ENCODE measurements at regions not wholly inside any gene's neighbourhood (a gene's known extent, or its start where the extent isn't known, plus 50 kb on each side); places are given as distances from the start of the nearest gene placed in this dataset.

- Mint-ChIP-seq H3K4me3 (no peak overlapping the region), H3K36me3 (ENCODE audit: low read depth) (no peaks in the 10 kb centered on the region), H3K4me1 (no peaks in the 10 kb centered on the region), H3K27ac (no peak overlapping the region), H3K27me3 (no peaks in the 10 kb centered on the region), H3K9me3 (no peaks in the 10 kb centered on the region)
- intact Hi-C loops (cut with micrococcal nuclease): no loop called here
- no peak for DNase-seq
These were observed 227.6 kb downstream of the ANKRD7 start for GRCh38 chr7:118452128-118452527.

- intact Hi-C loops (cut with micrococcal nuclease): no loop called here
- H3K4me1 Mint-ChIP-seq: no peaks in the 10 kb centered on the region
These were observed 242.9 kb downstream of the ANKRD7 start for GRCh38 chr7:118467381-118467780.

GRCh38 chr7:118472581-118472980, 248.1 kb downstream of the ANKRD7 start:
- Mint-ChIP-seq H3K27ac (no peak overlapping the region), H3K9me3 (no peaks in the 10 kb centered on the region), H3K4me1 (no peaks in the 10 kb centered on the region), H3K4me3 (no peak overlapping the region), H3K36me3 (ENCODE audit: low read depth) (no peaks in the 10 kb centered on the region), H3K27me3 (no peaks in the 10 kb centered on the region)
- no peak for DNase-seq
- intact Hi-C loops (cut with micrococcal nuclease): no loop called here

More at GRCh38 chr7:118467381-118467780, 242.9 kb downstream of the ANKRD7 start:
- DNase-seq: no peak
- Mint-ChIP-seq H3K27ac (no peak overlapping the region), H3K4me3 (no peak overlapping the region), H3K27me3 (no peaks in the 10 kb centered on the region), H3K9me3 (no peaks in the 10 kb centered on the region), H3K36me3 (ENCODE audit: low read depth) (no peaks in the 10 kb centered on the region)

- Mint-ChIP-seq H3K9me3 (no peaks in the 10 kb centered on the region), H3K27me3 (no peaks in the 10 kb centered on the region), H3K4me1 (no peaks in the 10 kb centered on the region), H3K36me3 (ENCODE audit: low read depth) (no peaks in the 10 kb centered on the region), H3K4me3 (no peak overlapping the region), H3K27ac (no peak overlapping the region)
- no peak for DNase-seq
- intact Hi-C loops (cut with micrococcal nuclease): no loop called here
These were observed 248.8 kb downstream of the ANKRD7 start for GRCh38 chr7:118473271-118473670.

DNA sequence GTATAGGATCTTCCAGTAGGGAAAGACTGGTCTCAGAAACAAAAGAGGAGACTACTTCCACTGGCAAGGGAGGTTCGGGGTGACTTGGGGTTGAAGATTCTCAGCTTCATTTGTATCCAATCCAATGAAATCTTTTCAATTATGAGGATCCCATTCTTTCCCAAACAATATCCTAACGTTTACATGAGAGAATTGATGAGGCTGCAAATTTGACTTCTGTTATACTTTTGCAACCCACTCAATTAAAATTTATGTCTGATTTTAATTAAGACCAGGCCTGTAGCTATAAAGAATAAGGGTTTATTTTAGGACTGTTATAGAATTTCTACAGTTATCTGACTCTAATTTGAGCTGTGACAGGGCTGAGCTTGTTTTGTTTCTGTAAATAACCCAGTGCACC, 251.5 kb downstream of the ANKRD7 start:
- Mint-ChIP-seq H3K36me3 (ENCODE audit: low read depth) (no peaks in the 10 kb centered on the region), H3K9me3 (peaks cover 3% of the 10 kb centered on the region), H3K27me3 (no peaks in the 10 kb centered on the region), H3K4me3 (no peak overlapping the region), H3K27ac (no peak overlapping the region), H3K4me1 (no peaks in the 10 kb centered on the region)
- intact Hi-C loops (cut with micrococcal nuclease): no loop called here
- DNase-seq: no peak

GRCh38 chr7:118477036-118477435, 252.5 kb downstream of the ANKRD7 start:
- Mint-ChIP-seq H3K27me3 (no peaks in the 10 kb centered on the region), H3K9me3 (peaks cover 3% of the 10 kb centered on the region), H3K27ac (no peak overlapping the region), H3K4me1 (no peaks in the 10 kb centered on the region), H3K36me3 (ENCODE audit: low read depth) (no peaks in the 10 kb centered on the region), H3K4me3 (no peak overlapping the region)
- intact Hi-C loops (cut with micrococcal nuclease): no loop called here
- DNase-seq: no peak

GRCh38 chr7:118478236-118478635, 253.7 kb downstream of the ANKRD7 start:
- Mint-ChIP-seq H3K27ac (no peak overlapping the region), H3K36me3 (ENCODE audit: low read depth) (no peaks in the 10 kb centered on the region), H3K9me3 (peaks cover 10% of the 10 kb centered on the region), H3K4me3 (no peak overlapping the region), H3K4me1 (no peaks in the 10 kb centered on the region), H3K27me3 (no peaks in the 10 kb centered on the region)
- DNase-seq: no peak
- intact Hi-C loops (cut with micrococcal nuclease): no loop called here

- H3K36me3 Mint-ChIP-seq (ENCODE audit: low read depth): no peaks in the 10 kb centered on the region
- H3K27me3 Mint-ChIP-seq: no peaks in the 10 kb centered on the region
- intact Hi-C loops (cut with micrococcal nuclease): no loop called here
- no peak overlapping the region for H3K4me3 Mint-ChIP-seq
- no peaks in the 10 kb centered on the region for H3K4me1 Mint-ChIP-seq
- DNase-seq: no peak
- peaks cover 10% of the 10 kb centered on the region for H3K9me3 Mint-ChIP-seq
- H3K27ac Mint-ChIP-seq: no peak overlapping the region
These were observed 254.4 kb downstream of the ANKRD7 start for GRCh38 chr7:118478931-118479330.

DNA sequence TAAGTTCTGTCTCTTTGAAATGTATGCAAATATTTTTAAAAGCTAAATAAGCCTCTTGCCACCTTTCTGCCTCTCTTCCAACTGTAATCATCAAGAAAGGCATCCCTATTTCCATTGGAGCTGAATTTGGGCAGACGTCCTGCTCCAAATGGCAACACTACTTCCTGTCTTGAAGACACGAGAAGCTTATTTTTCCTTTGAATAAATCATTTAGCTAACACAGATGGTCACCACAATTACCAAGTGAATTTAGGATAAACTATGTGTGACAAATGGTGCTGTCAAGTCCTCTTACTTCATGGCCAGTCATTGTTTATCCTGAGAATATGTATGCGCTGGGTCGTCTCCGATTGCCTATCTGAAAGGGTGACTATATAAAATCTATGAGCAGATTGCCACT, 268.0 kb downstream of the ANKRD7 start:
- no peaks in the 10 kb centered on the region for H3K9me3 Mint-ChIP-seq
- no peaks in the 10 kb centered on the region for H3K4me1 Mint-ChIP-seq
- no peaks in the 10 kb centered on the region for H3K27me3 Mint-ChIP-seq
- H3K36me3 Mint-ChIP-seq (ENCODE audit: low read depth): no peaks in the 10 kb centered on the region
- no peak for DNase-seq
- intact Hi-C loops (cut with micrococcal nuclease): no loop called here
- H3K4me3 Mint-ChIP-seq: no peak overlapping the region
- H3K27ac Mint-ChIP-seq: no peak overlapping the region

GRCh38 chr7:118496138-118496644, 271.7 kb downstream of the ANKRD7 start:
- no peak for DNase-seq
- Mint-ChIP-seq H3K4me1 (no peaks in the 10 kb centered on the region), H3K27me3 (no peaks in the 10 kb centered on the region), H3K4me3 (no peak overlapping the region), H3K27ac (no peak overlapping the region), H3K9me3 (no peaks in the 10 kb centered on the region), H3K36me3 (ENCODE audit: low read depth) (no peaks in the 10 kb centered on the region)
- intact Hi-C loops (cut with micrococcal nuclease): no loop called here

DNA sequence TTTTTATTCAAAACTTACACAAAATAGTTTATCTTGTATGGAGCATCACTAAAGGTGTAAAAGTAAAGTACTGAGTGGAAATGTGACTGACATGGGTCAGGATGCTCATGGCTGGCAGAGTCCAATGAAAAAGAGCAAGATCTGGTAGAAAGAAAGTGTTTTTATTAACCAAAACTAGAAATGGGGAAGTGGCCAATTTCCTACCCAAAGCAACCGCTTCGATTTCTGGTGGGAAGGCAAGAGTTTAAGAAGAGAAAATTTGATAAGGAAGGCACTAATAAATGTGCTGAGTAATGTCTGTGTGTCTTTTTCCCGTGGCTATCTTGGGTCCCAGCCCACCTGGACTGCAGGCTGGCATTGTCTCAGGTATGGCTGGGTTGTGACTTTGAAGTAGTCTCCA, 277.7 kb downstream of the ANKRD7 start:
- no peaks in the 10 kb centered on the region for H3K4me1 Mint-ChIP-seq
- H3K36me3 Mint-ChIP-seq (ENCODE audit: low read depth): no peaks in the 10 kb centered on the region
- intact Hi-C loops (cut with micrococcal nuclease): no loop called here
- no peak overlapping the region for H3K4me3 Mint-ChIP-seq
- no peaks in the 10 kb centered on the region for H3K27me3 Mint-ChIP-seq
- H3K27ac Mint-ChIP-seq: no peak overlapping the region
- no peaks in the 10 kb centered on the region for H3K9me3 Mint-ChIP-seq
- no peak for DNase-seq

- Mint-ChIP-seq H3K4me1 (no peaks in the 10 kb centered on the region), H3K27ac (no peak overlapping the region), H3K27me3 (no peaks in the 10 kb centered on the region), H3K9me3 (no peaks in the 10 kb centered on the region), H3K4me3 (no peak overlapping the region), H3K36me3 (ENCODE audit: low read depth) (no peaks in the 10 kb centered on the region)
- no peak for DNase-seq
- intact Hi-C loops (cut with micrococcal nuclease): no loop called here
These were observed 286.6 kb downstream of the ANKRD7 start for GRCh38 chr7:118511146-118511545.

GRCh38 chr7:118517275-118517674, 292.8 kb downstream of the ANKRD7 start:
- no peaks in the 10 kb centered on the region for H3K36me3 Mint-ChIP-seq (ENCODE audit: low read depth)
- no peak for DNase-seq
- intact Hi-C loops (cut with micrococcal nuclease): no loop called here
- H3K4me1 Mint-ChIP-seq: no peaks in the 10 kb centered on the region
- H3K27ac Mint-ChIP-seq: no peak overlapping the region
- no peaks in the 10 kb centered on the region for H3K27me3 Mint-ChIP-seq
- no peaks in the 10 kb centered on the region for H3K9me3 Mint-ChIP-seq
- H3K4me3 Mint-ChIP-seq: no peak overlapping the region

DNA sequence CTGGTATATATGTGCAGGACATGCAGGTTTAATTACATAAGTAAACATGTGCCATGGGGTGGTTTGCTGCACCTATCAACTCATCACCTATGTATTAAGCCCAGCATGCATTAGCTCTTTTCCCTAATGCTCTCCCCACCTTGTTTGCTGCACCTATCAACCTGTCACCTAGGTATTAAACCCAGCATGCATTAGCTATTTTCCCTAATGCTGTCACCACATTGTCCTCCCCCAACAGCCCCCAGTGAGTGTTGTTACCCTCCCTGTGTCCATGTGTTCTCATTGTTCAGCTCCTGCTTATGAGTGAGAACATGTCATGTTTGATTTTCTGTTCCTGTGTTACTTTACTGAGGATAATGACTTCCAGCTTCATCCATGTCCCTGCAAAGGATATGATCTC, 300.5 kb downstream of the ANKRD7 start:
- no peaks in the 10 kb centered on the region for H3K27me3 Mint-ChIP-seq
- H3K9me3 Mint-ChIP-seq: no peaks in the 10 kb centered on the region
- no peaks in the 10 kb centered on the region for H3K36me3 Mint-ChIP-seq (ENCODE audit: low read depth)
- DNase-seq: no peak
- intact Hi-C loops (cut with micrococcal nuclease): no loop called here
- no peak overlapping the region for H3K4me3 Mint-ChIP-seq
- no peaks in the 10 kb centered on the region for H3K4me1 Mint-ChIP-seq
- H3K27ac Mint-ChIP-seq: no peak overlapping the region

GRCh38 chr7:118531566-118531965, 307.1 kb downstream of the ANKRD7 start:
- intact Hi-C loops (cut with micrococcal nuclease): no loop called here
- Mint-ChIP-seq H3K4me1 (no peaks in the 10 kb centered on the region), H3K4me3 (no peak overlapping the region), H3K27ac (no peak overlapping the region), H3K27me3 (no peaks in the 10 kb centered on the region), H3K36me3 (ENCODE audit: low read depth) (no peaks in the 10 kb centered on the region), H3K9me3 (peaks cover 4% of the 10 kb centered on the region)
- DNase-seq: no peak
